Suprapubic skin (tissue), 3 donors: ENCODE measurements at regions not wholly inside any gene's neighbourhood (a gene's known extent, or its start where the extent isn't known, plus 50 kb on each side); places are given as distances from the start of the nearest gene placed in this dataset.
"Not testable (repeated sequence)": the region's sequence is repeated elsewhere in the genome, so short reads cannot be mapped to it uniquely, and the experiment has no call there.

ENCODE experiments used
- POLR2AphosphoS5 ChIP-seq, 3 donors: sonication (generic); formaldehyde crosslinking; IDR thresholded peaks; one replicate each; pipeline ENCODE4 v1.6.1; 2017; ENCODE audit warnings: antibody characterized with exemption in 3 of 3
- TF ChIP-seq, protein P1 (sequence below), 2 donors: fragments of 200-600 bp in 1 of 2; fragments of 450-650 bp in 1 of 2; sonication (generic) in 1 of 2; IDR thresholded peaks; one replicate each; pipeline ENCODE4 v1.5.1; 2016 to 2019; ENCODE audit warnings: antibody characterized with exemption in 2 of 2, mild to moderate bottlenecking in 1 of 2, moderate library complexity in 1 of 2

DNA sequence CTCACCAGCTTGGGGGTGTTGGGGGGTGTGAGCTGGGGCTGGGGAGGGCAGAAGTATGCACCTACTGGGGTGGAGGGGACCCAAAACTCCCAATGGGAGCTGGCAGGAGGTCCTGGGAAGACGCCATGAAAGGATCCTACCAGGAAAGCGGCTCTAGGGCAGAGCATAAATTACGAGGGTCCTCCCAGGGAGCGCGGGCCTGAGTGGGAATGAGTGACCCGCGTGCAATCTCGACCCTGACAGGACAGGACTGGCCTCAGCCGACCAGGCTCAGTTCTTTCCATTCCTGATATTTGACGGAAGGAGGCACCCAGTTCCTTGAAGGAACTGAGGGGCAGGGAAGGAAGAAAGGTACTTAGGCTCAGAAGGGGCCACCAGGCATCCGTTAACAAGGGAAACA is 1452.8 kb upstream of the TPTE start:
- TF ChIP-seq, protein P1, sequence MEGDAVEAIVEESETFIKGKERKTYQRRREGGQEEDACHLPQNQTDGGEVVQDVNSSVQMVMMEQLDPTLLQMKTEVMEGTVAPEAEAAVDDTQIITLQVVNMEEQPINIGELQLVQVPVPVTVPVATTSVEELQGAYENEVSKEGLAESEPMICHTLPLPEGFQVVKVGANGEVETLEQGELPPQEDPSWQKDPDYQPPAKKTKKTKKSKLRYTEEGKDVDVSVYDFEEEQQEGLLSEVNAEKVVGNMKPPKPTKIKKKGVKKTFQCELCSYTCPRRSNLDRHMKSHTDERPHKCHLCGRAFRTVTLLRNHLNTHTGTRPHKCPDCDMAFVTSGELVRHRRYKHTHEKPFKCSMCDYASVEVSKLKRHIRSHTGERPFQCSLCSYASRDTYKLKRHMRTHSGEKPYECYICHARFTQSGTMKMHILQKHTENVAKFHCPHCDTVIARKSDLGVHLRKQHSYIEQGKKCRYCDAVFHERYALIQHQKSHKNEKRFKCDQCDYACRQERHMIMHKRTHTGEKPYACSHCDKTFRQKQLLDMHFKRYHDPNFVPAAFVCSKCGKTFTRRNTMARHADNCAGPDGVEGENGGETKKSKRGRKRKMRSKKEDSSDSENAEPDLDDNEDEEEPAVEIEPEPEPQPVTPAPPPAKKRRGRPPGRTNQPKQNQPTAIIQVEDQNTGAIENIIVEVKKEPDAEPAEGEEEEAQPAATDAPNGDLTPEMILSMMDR (IDR thresholded peaks at IDR 0.05) = not testable (repeated sequence)
- not testable (repeated sequence) for TF ChIP-seq POLR2AphosphoS5 (IDR thresholded peaks at IDR 0.05)
